ENCODE measurements at regions not wholly inside any gene's neighbourhood (a gene's known extent, or its start where the extent isn't known, plus 50 kb on each side); places are given as distances from the start of the nearest gene placed in this dataset.
"Not testable (repeated sequence)": the region's sequence is repeated elsewhere in the genome, so short reads cannot be mapped to it uniquely, and the experiment has no call there.

DNA sequence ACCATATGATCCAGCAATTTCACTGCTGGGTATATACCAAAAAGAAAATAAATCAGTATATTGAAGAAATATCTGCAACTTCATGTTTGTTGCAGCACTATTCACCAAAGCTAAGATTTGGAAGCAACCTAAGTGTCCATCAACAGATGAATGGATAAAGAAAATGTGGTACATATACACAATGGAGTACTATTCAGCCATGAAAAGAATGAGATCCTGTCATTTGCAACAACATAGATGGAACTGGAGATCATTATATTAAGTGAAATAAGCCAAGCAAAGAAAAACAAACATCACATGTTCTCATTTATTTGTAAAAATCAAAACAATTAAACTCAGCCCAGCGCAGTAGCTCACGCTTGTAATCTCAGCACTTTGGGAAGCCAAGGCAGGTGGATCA is 184.4 kb upstream of the NR5A2 start:
- not testable (repeated sequence) for H3K27ac Mint-ChIP-seq; H3K4me1 Mint-ChIP-seq; ATAC-seq; H3K36me3 Mint-ChIP-seq; H3K4me3 Mint-ChIP-seq; H3K9me3 Mint-ChIP-seq; DNase-seq (ENCODE audit: low spot score in 2 of 2)

DNA sequence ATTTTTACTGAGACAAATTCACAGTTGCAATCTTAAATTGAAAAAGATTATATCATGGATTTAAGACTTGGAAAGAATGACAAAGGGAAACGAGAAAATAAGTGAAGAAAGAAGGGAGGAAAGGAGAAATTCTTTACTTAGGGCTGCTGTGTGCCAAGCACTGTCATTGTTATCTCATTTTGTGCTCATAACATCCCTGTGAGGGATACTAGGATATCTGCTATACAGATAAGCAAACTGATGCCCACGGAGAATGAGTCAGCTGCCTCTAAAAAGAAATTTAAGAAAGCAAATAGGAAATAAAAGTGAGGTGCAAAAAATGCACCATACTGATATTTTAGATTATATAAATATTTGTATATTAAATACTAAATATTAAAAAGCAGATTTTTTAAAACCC is 183.6 kb upstream of the NR5A2 start:
- H3K4me3 Mint-ChIP-seq, result no peak overlapping the region

GRCh38 chr1:199847021-199847420 is 180.5 kb upstream of the NR5A2 start:
- H3K36me3 Mint-ChIP-seq, result no peaks in the 10 kb centered on the region
- no peak overlapping the region for H3K4me3 Mint-ChIP-seq
- no peaks in the 10 kb centered on the region for H3K9me3 Mint-ChIP-seq
- no peak for ATAC-seq
- no peak overlapping the region for H3K27ac Mint-ChIP-seq
- no peak for DNase-seq (ENCODE audit: low spot score in 2 of 2)
- H3K4me1 Mint-ChIP-seq, result no peaks in the 10 kb centered on the region

More for the DNA sequence above, 183.6 kb upstream of the NR5A2 start:
- H3K9me3 Mint-ChIP-seq, result peaks cover 2% of the 10 kb centered on the region
- no peak for DNase-seq (ENCODE audit: low spot score in 2 of 2)
- H3K36me3 Mint-ChIP-seq, result no peaks in the 10 kb centered on the region
- H3K4me1 Mint-ChIP-seq, result no peaks in the 10 kb centered on the region
- no peak overlapping the region for H3K27ac Mint-ChIP-seq
- ATAC-seq, result no peak

DNA sequence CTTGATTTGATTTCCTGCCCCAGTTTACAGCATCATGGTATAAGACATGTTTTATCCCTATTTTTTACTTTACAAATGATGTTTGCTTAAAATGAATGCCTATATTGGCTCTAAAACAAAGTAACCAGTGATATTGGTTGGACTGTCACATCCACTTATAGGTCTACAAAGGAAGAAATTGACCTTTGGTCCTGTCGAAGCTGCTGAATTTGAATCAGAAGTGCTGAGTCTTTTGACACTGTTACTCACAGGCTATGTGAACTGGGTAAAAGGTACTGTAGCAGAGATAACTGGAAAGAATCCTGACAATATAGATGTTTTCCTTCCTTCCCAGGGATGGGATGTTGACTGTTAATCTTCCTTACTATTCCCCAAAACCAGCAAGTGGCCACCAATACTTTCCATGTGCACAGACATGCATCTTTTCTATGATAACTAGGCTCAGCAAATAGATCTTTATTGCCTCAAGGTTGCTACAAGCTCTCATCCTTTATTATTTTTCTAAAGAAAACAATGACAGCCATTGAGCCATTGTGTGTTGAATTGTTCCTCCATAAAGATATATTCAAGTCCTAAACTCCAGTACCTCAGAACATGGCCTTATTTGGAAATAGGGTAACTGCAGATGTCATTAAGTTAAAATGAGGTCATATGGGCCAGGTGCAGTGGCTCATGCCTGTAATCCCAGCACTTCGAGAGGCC is 175.9 kb upstream of the NR5A2 start:
- no peaks in the 10 kb centered on the region for H3K9me3 Mint-ChIP-seq

GRCh38 chr1:199854686-199855321 is 172.7 kb upstream of the NR5A2 start:
- ATAC-seq, result no peak
- DNase-seq (ENCODE audit: low spot score in 2 of 2), result no peak
- Mint-ChIP-seq H3K4me3 (no peak overlapping the region), H3K9me3 (no peaks in the 10 kb centered on the region), H3K4me1 (no peaks in the 10 kb centered on the region), H3K27ac (no peak overlapping the region), H3K36me3 (no peaks in the 10 kb centered on the region)

More for the DNA sequence above, 175.9 kb upstream of the NR5A2 start:
- no peak overlapping the region for H3K27ac Mint-ChIP-seq
- ATAC-seq (no peak), DNase-seq (ENCODE audit: low spot score in 2 of 2) (no peak)
- no peak overlapping the region for H3K4me3 Mint-ChIP-seq
- H3K36me3 Mint-ChIP-seq, result no peaks in the 10 kb centered on the region
- no peaks in the 10 kb centered on the region for H3K4me1 Mint-ChIP-seq

- ATAC-seq (no peak), DNase-seq (ENCODE audit: low spot score in 2 of 2) (no peak)
- no peaks in the 10 kb centered on the region for H3K9me3 Mint-ChIP-seq
- no peaks in the 10 kb centered on the region for H3K36me3 Mint-ChIP-seq
- H3K4me3 Mint-ChIP-seq, result no peak overlapping the region
- H3K4me1 Mint-ChIP-seq, result no peaks in the 10 kb centered on the region
- H3K27ac Mint-ChIP-seq, result no peak overlapping the region
These were observed 171.9 kb upstream of the NR5A2 start for GRCh38 chr1:199855580-199855979.

- DNase-seq (ENCODE audit: low spot score in 2 of 2), result no peak
- H3K4me3 Mint-ChIP-seq, result no peak overlapping the region
- no peak overlapping the region for H3K27ac Mint-ChIP-seq
These were observed 171.2 kb upstream of the NR5A2 start for GRCh38 chr1:199856216-199856780.

DNA sequence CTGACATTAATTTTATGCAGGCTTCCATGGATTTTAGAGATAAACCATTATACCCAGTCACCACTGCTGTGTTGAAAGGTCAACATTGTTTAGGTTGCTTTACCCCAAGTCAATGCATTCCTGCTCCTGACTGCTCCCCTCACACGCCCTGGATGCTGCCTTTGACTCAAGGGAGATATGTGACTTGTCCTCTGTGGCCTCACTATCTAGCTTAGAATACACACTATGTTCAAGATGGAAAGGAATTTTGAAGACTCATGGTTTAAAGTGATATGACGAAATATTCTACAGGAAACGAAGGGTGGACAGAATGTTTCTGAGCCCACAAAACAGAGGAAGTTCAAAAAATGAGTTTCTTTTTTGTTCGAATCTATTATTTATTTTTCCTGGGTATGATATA is 170.4 kb upstream of the NR5A2 start:
- Mint-ChIP-seq H3K36me3 (no peaks in the 10 kb centered on the region), H3K9me3 (no peaks in the 10 kb centered on the region), H3K4me1 (no peaks in the 10 kb centered on the region), H3K4me3 (no peak overlapping the region), H3K27ac (no peak overlapping the region)
- DNase-seq (ENCODE audit: low spot score in 2 of 2), result no peak
- no peak for ATAC-seq

More at GRCh38 chr1:199856216-199856780, 171.2 kb upstream of the NR5A2 start:
- no peak for ATAC-seq
- H3K4me1 Mint-ChIP-seq, result no peaks in the 10 kb centered on the region
- no peaks in the 10 kb centered on the region for H3K36me3 Mint-ChIP-seq
- H3K9me3 Mint-ChIP-seq, result no peaks in the 10 kb centered on the region

DNA sequence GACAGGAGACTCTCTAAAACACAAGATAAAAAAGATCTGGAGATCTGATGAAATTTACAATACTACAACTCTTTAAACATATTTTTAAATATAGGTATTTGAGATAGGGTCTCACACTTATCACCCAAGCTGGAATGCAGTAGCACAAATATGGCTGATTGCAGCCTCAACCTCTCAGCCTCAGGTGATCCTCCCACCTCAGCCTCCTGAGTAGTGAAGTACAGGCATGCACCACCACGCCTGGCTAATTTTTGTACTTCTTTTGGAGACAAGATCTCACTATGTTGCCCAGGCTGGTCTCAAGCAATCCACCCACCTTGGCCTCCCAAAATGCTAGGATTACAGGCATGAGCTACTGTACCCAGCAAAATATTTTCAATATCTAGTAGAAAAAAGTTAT is 170.0 kb upstream of the NR5A2 start:
- ATAC-seq, result no peak
- Mint-ChIP-seq H3K36me3 (no peaks in the 10 kb centered on the region), H3K4me3 (no peak overlapping the region), H3K4me1 (no peaks in the 10 kb centered on the region), H3K9me3 (no peaks in the 10 kb centered on the region), H3K27ac (no peak overlapping the region)
- no peak for DNase-seq (ENCODE audit: low spot score in 2 of 2)

DNA sequence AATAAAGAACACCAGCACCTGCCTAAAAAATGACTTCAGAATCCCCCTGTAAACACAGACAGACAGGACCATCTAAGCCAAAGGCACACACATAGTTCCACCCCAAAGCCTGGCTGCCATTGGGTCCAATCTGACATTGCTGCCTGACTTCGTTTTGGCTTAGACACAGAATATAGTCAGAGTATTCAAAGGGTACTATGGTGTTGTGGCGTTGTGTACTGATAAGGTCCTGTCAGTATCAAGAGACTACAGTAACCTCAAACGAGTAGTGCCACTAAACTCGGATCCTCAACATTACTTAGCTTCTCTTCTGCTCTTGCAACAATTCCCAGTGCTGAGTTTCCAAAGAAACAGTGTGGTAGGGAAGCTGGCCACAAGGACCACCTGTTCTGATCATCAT is 169.3 kb upstream of the NR5A2 start:
- no peaks in the 10 kb centered on the region for H3K9me3 Mint-ChIP-seq
- H3K36me3 Mint-ChIP-seq, result no peaks in the 10 kb centered on the region
- DNase-seq (ENCODE audit: low spot score in 2 of 2), result no peak
- no peaks in the 10 kb centered on the region for H3K4me1 Mint-ChIP-seq
- H3K27ac Mint-ChIP-seq, result no peak overlapping the region
- H3K4me3 Mint-ChIP-seq, result no peak overlapping the region
- no peak for ATAC-seq

DNA sequence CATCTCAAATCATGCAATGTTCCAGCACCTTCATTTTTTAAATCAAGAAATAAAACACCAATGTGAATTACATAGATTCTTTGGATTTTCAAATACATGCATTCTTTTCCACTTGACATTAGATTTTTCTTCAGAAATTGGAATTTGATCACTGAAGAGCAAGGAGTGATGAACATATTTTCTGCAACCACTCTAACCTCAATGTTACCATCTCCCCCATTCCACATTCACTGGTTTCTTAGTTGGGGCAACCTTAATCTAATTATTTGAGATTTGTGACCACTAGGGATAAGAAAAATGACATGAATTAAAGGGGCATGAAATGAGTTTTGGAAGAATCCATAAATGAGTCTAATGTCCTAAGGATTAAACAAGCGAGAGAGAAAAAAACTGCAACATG is 168.7 kb upstream of the NR5A2 start:
- Mint-ChIP-seq H3K4me1 (no peaks in the 10 kb centered on the region), H3K4me3 (no peak overlapping the region), H3K36me3 (no peaks in the 10 kb centered on the region), H3K27ac (no peak overlapping the region), H3K9me3 (no peaks in the 10 kb centered on the region)
- no peak for ATAC-seq
- DNase-seq (ENCODE audit: low spot score in 2 of 2), result no peak

DNA sequence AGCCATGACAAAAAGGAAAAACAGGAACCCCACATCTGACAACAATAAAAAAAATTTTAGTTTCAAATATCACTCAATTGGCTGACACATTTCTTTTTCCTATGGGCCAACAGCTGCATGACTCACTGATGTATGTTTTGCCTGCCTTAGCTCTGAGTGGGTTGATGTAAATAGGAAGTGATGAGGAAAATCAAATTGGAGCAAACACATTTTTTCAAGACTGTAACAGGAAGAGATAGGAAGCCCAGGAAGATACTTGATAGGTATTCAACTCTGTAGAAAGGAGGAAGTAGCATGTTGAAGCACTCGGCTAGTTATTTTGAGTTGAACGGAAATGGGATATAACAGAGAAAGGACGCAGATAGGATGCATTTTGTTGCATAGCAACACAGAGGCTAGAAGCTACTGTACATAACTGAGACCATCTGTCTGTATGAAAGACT is 168.0 kb upstream of the NR5A2 start:
- Mint-ChIP-seq H3K4me3 (no peak overlapping the region), H3K9me3 (no peaks in the 10 kb centered on the region), H3K4me1 (no peaks in the 10 kb centered on the region), H3K36me3 (no peaks in the 10 kb centered on the region), H3K27ac (no peak overlapping the region)
- ATAC-seq (no peak), DNase-seq (ENCODE audit: low spot score in 2 of 2) (no peak)

- no peak for DNase-seq (ENCODE audit: low spot score in 2 of 2)
- H3K4me1 Mint-ChIP-seq, result peaks cover 5% of the 10 kb centered on the region
- no peaks in the 10 kb centered on the region for H3K9me3 Mint-ChIP-seq
- no peak overlapping the region for H3K27ac Mint-ChIP-seq
- no peak overlapping the region for H3K4me3 Mint-ChIP-seq
- no peak for ATAC-seq
- H3K36me3 Mint-ChIP-seq, result no peaks in the 10 kb centered on the region
These were observed 166.3 kb upstream of the NR5A2 start for GRCh38 chr1:199861020-199861795.

- H3K27ac Mint-ChIP-seq, result no peak overlapping the region
- H3K4me1 Mint-ChIP-seq, result peaks cover 5% of the 10 kb centered on the region
- DNase-seq (ENCODE audit: low spot score in 2 of 2) (no peak), ATAC-seq (no peak)
- H3K36me3 Mint-ChIP-seq, result no peaks in the 10 kb centered on the region
- no peak overlapping the region for H3K4me3 Mint-ChIP-seq
- no peaks in the 10 kb centered on the region for H3K9me3 Mint-ChIP-seq
These were observed 165.5 kb upstream of the NR5A2 start for GRCh38 chr1:199862047-199862446.

- no peaks in the 10 kb centered on the region for H3K36me3 Mint-ChIP-seq
- H3K4me3 Mint-ChIP-seq, result no peak overlapping the region
- no peaks in the 10 kb centered on the region for H3K9me3 Mint-ChIP-seq
- DNase-seq (ENCODE audit: low spot score in 2 of 2) (no peak), ATAC-seq (no peak)
- H3K27ac Mint-ChIP-seq, result no peak overlapping the region
- peaks cover 5% of the 10 kb centered on the region for H3K4me1 Mint-ChIP-seq
These were observed 161.3 kb upstream of the NR5A2 start for GRCh38 chr1:199866210-199866617.

All from stimulated activated effector memory CD8-positive, alpha-beta T cell treated with anti-CD3 and anti-CD28 coated beads, Interleukin-12 subunit alpha, Interleukin-12 subunit beta, amount 100 ng/mL, for 72 hours (primary cell).